Islet precursor cell (in vitro differentiated cells): ENCODE measurements at regions not wholly inside any gene's neighbourhood (a gene's known extent, or its start where the extent isn't known, plus 50 kb on each side); places are given as distances from the start of the nearest gene placed in this dataset.

ENCODE experiments used
- DNase-seq: peaks from one replicate; pipeline ENCODE4 v3.0.0-alpha.2; 2018

GRCh38 chr1:177838907-177839485 is 130.9 kb downstream of the SEC16B start:
- peak; percentile 22 for DNase-seq

- DNase-seq, result no peak
These were observed 136.2 kb downstream of the SEC16B start for GRCh38 chr1:177833631-177834030.

GRCh38 chr1:177830531-177831135 is 139.2 kb downstream of the SEC16B start:
- no peak for DNase-seq

GRCh38 chr1:177825276-177825901 is 144.5 kb downstream of the SEC16B start:
- DNase-seq, result no peak

- peak; percentile 2 for DNase-seq
These were observed 145.3 kb downstream of the SEC16B start for GRCh38 chr1:177824508-177824982.

GRCh38 chr1:177820213-177820612 is 149.6 kb downstream of the SEC16B start:
- no peak for DNase-seq

- no peak for DNase-seq
These were observed 151.7 kb downstream of the SEC16B start for GRCh38 chr1:177817937-177818875.

- DNase-seq, result no peak
These were observed 157.2 kb downstream of the SEC16B start for GRCh38 chr1:177812650-177813049.

- no peak for DNase-seq
These were observed 157.7 kb downstream of the SEC16B start for GRCh38 chr1:177812144-177812543.

GRCh38 chr1:177811429-177811828 is 158.4 kb downstream of the SEC16B start:
- no peak for DNase-seq

GRCh38 chr1:177809819-177810218 is 160.0 kb downstream of the SEC16B start:
- DNase-seq, result no peak

GRCh38 chr1:177802304-177802703 is 167.6 kb downstream of the SEC16B start:
- no peak for DNase-seq

- DNase-seq, result no peak
These were observed 168.1 kb downstream of the SEC16B start for GRCh38 chr1:177801790-177802189.

- no peak for DNase-seq
These were observed 169.3 kb downstream of the SEC16B start for GRCh38 chr1:177800400-177801088.

- no peak for DNase-seq
These were observed 170.1 kb downstream of the SEC16B start for GRCh38 chr1:177799746-177800145.

GRCh38 chr1:177798614-177799013 is 171.2 kb downstream of the SEC16B start:
- DNase-seq, result no peak

- DNase-seq, result no peak
These were observed 173.3 kb downstream of the SEC16B start for GRCh38 chr1:177796561-177796960.

GRCh38 chr1:177794376-177794991 is 175.4 kb downstream of the SEC16B start:
- no peak for DNase-seq

- DNase-seq, result no peak
These were observed 176.0 kb downstream of the SEC16B start for GRCh38 chr1:177793900-177794299.

GRCh38 chr1:177790566-177790965 is 179.3 kb downstream of the SEC16B start:
- DNase-seq, result no peak

GRCh38 chr1:177789956-177790355 is 179.9 kb downstream of the SEC16B start:
- DNase-seq, result no peak

GRCh38 chr1:177786176-177786745 is 183.6 kb downstream of the SEC16B start:
- peak; percentile 60 for DNase-seq
